C4-2B (cell line): ENCODE measurements at regions not wholly inside any gene's neighbourhood (a gene's known extent, or its start where the extent isn't known, plus 50 kb on each side); places are given as distances from the start of the nearest gene placed in this dataset.
"Not testable (repeated sequence)": the region's sequence is repeated elsewhere in the genome, so short reads cannot be mapped to it uniquely, and the experiment has no call there.

Experiments
- ZFX ChIP-seq: fragments of 450-650 bp; IDR thresholded peaks from 2 replicates; pipeline ENCODE4 v1.6.1; 2017
- TF ChIP-seq, protein P1 (sequence below): fragments of 450-650 bp; conservative IDR thresholded peaks from 2 replicates; pipeline ENCODE4 v1.5.1; 2017; ENCODE audit warnings: mild to moderate bottlenecking

DNA sequence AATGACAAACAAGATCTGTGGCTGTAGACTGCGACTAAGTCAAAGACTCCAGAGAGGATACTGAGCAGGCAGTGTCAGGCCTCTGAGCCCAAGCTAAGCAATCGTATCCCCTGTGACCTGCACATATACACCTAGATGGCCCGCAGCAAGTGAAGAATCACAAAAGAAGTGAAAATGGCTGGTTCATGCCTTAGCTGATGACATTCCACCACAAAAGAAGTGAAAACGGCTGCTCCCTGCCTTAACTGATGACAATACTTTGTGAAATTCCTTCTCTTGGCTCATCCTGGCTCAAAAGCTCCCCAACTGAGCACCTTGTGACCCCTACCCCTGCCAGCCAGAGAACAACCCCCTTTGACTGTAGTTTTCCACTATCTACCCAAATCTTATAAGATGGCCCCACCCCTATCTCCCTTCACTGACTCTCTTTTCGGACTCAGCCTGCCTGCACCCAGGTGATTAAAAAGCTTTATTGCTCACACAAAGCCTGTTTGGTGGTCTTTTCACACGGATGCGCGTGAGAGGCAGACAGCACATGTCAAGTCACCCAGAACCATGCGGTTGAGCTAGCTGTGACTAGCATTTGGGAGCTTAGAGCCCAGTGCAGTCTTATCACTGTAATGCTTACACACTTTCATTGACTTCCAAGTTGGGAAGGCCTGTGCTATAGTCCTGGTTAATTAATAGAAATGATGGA is 812.0 kb downstream of the MCTP2 start:
- TF ChIP-seq, protein P1, sequence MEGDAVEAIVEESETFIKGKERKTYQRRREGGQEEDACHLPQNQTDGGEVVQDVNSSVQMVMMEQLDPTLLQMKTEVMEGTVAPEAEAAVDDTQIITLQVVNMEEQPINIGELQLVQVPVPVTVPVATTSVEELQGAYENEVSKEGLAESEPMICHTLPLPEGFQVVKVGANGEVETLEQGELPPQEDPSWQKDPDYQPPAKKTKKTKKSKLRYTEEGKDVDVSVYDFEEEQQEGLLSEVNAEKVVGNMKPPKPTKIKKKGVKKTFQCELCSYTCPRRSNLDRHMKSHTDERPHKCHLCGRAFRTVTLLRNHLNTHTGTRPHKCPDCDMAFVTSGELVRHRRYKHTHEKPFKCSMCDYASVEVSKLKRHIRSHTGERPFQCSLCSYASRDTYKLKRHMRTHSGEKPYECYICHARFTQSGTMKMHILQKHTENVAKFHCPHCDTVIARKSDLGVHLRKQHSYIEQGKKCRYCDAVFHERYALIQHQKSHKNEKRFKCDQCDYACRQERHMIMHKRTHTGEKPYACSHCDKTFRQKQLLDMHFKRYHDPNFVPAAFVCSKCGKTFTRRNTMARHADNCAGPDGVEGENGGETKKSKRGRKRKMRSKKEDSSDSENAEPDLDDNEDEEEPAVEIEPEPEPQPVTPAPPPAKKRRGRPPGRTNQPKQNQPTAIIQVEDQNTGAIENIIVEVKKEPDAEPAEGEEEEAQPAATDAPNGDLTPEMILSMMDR = not testable (repeated sequence)
- not testable (repeated sequence) for TF ChIP-seq ZFX
